ENCODE measurements at regions not wholly inside any gene's neighbourhood (a gene's known extent, or its start where the extent isn't known, plus 50 kb on each side); places are given as distances from the start of the nearest gene placed in this dataset.

DNA sequence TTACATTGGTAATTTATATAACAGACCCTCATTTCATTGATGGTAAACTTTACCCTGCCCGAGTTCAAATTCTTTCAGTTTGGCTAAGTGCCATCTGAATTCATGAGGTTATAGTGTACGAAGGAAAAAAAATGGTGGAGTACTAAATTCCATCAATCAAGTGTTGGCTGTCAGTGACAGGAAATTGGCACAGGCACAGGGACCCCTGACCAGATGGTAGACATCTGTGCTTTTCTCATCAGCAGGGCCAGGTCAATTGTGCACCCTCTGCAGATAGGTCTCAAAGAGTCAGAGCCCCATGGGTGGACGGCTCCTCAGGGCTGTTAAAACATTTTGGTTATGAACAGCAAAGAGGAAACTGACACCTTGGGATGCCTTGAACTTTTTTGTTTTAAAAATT lies 439.2 kb downstream of the SETBP1 start:
- DNase-seq (ENCODE audit: low spot score), result no peak

- no peak for DNase-seq (ENCODE audit: low spot score)
Observed at GRCh38 chr18:45121146-45121545, 440.5 kb downstream of the SETBP1 start.

DNA sequence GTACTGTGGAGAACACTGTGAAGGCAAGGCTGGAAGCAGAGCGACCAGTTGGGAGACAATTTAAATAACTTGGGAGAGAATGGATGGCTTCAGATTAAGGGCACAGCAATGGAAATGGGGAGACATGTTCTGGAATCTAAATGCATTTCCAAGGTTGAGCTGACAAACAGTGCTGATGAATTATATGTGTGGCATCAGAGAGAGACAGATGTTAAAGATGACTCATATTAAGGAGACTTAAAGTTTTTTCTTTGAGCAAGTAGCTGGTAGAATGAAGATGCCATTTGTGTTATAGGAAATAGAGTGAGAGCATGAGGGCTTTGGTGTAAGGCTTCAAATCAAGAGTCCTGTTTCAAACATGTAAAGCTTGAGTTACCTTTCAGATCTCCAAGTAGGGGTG lies 441.8 kb downstream of the SETBP1 start:
- no peak for DNase-seq (ENCODE audit: low spot score)

- DNase-seq (ENCODE audit: low spot score), result no peak
Observed at GRCh38 chr18:45127405-45127804, 446.7 kb downstream of the SETBP1 start.

- DNase-seq (ENCODE audit: low spot score), result no peak
Observed at GRCh38 chr18:45133276-45133675, 452.6 kb downstream of the SETBP1 start.

GRCh38 chr18:45136381-45137086 lies 455.8 kb downstream of the SETBP1 start:
- DNase-seq (ENCODE audit: low spot score), result no peak

- no peak for DNase-seq (ENCODE audit: low spot score)
Observed at GRCh38 chr18:45137087-45137419, 456.4 kb downstream of the SETBP1 start.

DNA sequence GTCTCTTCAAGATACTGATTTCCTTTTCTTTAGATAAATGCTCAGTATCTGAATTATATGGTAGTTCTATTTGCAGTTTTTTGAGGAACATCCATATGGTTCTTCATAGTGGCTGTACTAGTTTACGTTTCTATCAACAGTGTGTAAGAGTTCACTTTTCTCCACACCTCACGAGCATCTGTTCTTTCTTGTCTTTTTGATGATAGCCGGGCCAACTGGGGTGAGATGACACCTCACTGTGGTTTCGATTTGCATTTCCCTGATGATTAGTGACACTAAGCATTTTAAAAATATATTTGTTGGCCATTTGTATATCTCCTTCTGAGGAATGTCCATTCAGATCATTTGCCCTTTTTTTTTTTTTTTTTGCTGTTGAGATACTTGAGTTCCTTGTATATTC lies 458.8 kb downstream of the SETBP1 start:
- DNase-seq (ENCODE audit: low spot score), result no peak

- no peak for DNase-seq (ENCODE audit: low spot score)
Observed at GRCh38 chr18:45142868-45143267, 462.2 kb downstream of the SETBP1 start.

DNA sequence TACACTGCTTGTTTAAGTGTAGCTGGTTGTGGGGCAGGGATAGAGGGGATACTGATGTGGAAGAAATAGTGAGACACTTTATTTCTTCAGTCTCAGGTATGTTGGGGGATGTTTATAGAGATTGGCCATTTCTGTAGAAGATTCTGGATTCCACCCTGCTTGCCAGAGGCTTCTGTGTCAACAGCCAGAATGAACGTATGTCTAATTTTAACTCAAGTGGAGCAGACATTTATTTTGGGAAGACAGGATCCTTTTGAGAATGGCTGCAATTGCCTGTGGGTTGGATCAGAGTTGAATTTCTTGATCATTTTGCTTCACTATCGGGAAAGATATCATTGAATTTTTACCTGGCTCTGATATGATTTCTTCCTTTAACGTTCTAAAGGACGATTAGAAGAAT lies 465.6 kb upstream of the SLC14A2 start:
- DNase-seq (ENCODE audit: low spot score), result no peak

DNA sequence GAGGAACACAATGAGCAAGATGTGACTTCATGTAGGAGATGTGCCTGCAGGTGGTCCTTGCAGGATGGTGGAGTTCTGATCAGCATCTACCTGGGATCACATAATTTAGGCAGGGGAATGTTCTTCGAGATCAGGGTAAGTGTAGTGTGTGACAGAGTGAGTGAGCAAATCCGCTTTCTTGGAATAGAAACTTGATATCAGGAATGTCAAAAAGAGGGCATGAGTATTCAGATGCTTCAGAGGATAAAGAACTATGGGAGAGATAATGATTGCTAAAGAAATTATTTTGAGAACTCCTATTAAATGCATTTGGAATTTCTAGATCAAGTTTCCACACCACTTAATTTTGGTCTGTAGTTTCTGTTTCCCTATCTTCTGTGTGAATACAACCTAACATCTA lies 463.6 kb upstream of the SLC14A2 start:
- DNase-seq (ENCODE audit: low spot score), result no peak

GRCh38 chr18:45155526-45155925 lies 459.8 kb upstream of the SLC14A2 start:
- no peak for DNase-seq (ENCODE audit: low spot score)

GRCh38 chr18:45156946-45157345 lies 458.3 kb upstream of the SLC14A2 start:
- DNase-seq (ENCODE audit: low spot score), result no peak

DNA sequence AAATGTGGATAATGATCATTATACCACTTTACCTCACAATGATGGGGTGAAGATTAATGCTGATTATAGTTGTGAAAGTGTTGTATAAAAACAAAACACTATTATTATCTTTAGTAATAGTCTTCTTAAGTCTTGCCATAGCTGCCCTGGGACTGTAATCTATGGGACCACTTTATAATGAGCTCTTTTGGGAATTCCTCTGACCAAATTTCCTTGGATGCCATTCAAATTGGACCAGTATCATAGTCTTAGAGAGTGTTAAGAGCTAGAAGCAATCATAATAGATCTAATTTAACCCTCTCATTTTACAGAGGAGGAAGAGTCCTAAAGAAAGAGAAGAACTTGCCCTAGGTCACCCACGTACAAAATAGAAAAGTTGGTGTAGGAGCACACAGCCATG lies 457.7 kb upstream of the SLC14A2 start:
- no peak for DNase-seq (ENCODE audit: low spot score)

DNA sequence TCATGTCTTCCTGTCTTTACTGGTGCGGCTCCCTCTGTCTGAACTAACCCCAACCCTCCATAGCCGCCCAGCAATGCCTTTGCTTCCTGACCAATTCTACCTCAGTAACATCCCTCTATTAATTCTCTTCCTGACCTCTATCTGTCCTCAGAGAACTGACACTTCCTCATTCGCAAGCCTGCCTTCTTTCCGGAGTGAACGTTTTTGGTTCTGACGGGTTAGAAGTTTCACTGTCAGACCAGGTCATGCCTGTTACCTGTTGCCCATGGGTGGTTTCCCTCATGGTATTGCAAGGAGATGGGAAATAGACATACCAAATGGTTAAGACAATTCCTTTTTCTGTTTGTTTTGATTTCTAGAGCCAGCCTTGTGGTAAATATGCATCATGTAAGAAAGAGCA lies 453.4 kb upstream of the SLC14A2 start:
- no peak for DNase-seq (ENCODE audit: low spot score)

- no peak for DNase-seq (ENCODE audit: low spot score)
Observed at GRCh38 chr18:45163871-45164270, 451.4 kb upstream of the SLC14A2 start.

DNA sequence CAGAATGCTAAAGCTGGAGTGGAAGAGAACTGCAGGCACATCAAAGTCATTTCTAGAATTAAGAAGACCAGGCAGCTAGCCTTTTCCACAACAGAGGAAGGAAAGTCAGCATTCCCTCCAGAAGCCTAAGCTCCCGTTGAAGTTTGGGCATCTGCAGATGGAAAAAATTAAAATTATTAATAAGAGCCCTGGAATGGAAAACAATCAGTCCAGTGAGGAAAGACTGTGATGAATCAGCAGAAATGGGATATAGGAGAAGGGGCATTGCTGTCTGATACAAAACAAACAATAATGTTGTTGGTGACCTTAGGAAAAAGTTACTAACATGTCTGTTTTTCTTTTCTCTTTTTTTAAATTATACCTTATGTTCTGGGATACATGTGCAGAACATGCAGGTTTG lies 450.7 kb upstream of the SLC14A2 start:
- DNase-seq (ENCODE audit: low spot score), result no peak

DNA sequence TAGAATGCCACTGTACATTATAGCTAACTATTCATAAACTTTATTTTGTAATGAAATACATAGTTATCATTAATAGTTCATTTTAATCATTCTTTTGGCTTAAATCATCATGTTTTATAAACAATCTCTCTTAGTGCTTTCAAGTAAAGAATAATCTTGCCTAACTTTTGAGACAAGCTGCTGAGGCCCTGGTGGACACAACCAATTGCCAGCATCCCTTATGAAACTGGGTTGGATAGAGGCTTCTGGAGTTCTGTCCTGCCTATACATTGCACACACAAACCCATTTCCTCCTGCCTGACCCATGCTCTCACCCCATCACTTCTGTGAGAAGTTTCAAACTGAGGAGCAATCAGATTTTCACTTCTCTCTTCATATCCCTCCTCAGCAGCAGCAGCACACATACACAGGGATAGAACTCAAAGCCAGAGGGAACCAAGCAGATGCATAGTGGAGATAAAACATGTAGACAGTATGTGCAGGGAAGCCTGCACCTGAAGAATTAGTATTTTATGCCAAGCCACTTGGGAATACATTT lies 450.0 kb upstream of the SLC14A2 start:
- DNase-seq (ENCODE audit: low spot score), result no peak

GRCh38 chr18:45165871-45166270 lies 449.4 kb upstream of the SLC14A2 start:
- DNase-seq (ENCODE audit: low spot score), result no peak

GRCh38 chr18:45166341-45166835 lies 448.9 kb upstream of the SLC14A2 start:
- DNase-seq (ENCODE audit: low spot score), result no peak

DNA sequence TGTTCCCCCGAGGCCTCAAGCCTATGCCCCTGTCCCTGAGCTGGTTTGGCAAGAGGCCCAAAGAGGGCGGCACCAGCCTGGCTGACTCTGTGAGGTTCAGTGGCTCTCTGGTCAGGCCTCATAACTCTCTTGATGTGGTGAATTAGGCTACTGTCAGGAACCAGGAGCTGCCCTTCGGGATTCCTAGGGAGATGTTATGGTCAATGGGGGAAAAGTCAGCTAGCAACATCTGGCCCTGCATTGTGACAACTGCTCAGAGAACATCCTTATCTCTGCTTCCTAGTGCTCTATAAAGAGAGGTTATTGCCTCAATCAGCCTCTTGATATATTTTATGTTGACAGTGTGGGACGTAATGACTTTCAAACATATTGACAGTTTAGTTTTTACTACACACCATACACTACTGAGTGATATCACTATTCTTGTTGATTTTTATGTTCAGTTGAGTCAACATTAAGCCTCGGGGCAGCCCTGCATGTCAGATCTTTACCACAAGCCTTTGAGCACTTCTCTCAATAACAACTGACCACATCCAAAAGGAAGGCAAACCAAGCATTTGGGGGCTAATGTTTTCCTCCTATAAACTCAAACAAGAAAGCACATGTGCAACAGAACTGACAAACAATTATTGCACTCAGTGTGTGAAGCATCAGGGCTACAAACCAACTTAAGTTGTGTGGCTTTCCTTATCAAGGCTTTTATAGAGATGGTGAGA lies 448.3 kb upstream of the SLC14A2 start:
- DNase-seq (ENCODE audit: low spot score), result no peak

DNA sequence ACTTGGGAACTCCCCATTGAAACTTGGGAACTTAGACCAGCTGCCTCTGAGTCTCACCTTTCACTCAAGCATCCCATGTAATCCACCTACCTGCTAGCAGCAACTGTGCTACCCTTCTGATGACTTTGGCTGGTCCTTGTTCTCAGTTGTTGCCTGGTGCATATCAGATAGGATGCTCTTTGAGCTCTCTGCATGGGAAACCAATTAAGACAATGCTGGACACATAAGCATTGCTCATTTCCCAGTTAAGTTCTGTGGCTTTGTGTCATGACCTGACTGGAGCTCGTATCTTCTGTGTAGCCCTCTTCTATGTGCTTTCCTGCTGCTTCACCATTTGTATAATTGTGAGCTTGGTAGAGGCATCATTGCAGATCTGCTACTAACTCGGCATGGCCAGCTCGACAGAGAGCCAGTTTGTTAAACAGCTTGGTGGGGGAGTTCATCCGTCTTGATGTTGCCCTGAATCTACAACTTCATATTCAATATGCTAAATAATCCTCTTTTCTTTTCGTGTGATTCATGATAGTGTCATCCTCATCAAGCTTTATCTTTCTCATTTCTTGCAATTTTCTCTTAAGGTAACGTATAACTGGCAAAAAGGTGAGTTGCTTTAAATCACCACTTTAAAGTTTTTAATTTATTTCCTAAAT lies 447.5 kb upstream of the SLC14A2 start:
- DNase-seq (ENCODE audit: low spot score), result no peak
